ENCODE measurements at regions not wholly inside any gene's neighbourhood (a gene's known extent, or its start where the extent isn't known, plus 50 kb on each side); places are given as distances from the start of the nearest gene placed in this dataset.

- TF ChIP-seq CTCF (IDR thresholded peaks at IDR 0.05 in 8 of 11, conservative IDR thresholded peaks at IDR 0.05 in 3 of 11) (no peak), POLR2A (IDR thresholded peaks at IDR 0.05) (no peak), POLR2AphosphoS5 (IDR thresholded peaks at IDR 0.05) (no peak)
Observed at GRCh38 chr10:44198096-44198779, 186.7 kb downstream of the CXCL12 start.
